ENCODE measurements at regions not wholly inside any gene's neighbourhood (a gene's known extent, or its start where the extent isn't known, plus 50 kb on each side); places are given as distances from the start of the nearest gene placed in this dataset.
"Not testable (repeated sequence)": the region's sequence is repeated elsewhere in the genome, so short reads cannot be mapped to it uniquely, and the experiment has no call there.

DNA sequence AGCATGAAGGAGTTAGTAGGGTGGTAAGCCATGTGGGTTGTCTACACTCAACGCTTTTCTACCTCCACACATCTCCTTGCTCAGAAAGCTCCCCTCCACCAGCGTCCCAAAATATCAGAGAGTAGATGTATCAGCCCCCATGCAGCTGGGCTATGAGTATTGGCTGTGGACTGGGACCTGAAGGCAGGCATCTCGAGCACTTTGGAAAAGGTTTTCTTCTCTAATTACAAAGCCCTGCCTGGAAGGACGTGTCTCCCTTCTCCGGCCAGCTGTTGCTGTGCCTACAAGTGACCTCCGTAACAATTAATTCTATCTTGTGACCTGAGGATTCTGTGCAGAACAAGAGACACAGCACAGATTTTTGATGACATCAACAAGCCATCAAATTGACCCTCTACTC is 142.0 kb upstream of the RUNX1 start:
- TF ChIP-seq EZH2phosphoT487 (IDR thresholded peaks at IDR 0.05; ENCODE audit: insufficient read depth, low read depth) (no peak), EZH2 (IDR thresholded peaks at IDR 0.05; ENCODE audit: insufficient read depth, poor library complexity, severe bottlenecking) (no peak)
- Histone ChIP-seq H2AFZ (no peak overlapping the region), H3K4me2 (ENCODE audit: unreplicated experiment) (no peak overlapping the region), H3K79me2 (ENCODE audit: insufficient read depth) (no peaks in the 10 kb centered on the region), H4K20me1 (ENCODE audit: insufficient read depth) (no peaks in the 10 kb centered on the region), H3K4me3 (no peak overlapping the region), H3K9ac (no peak overlapping the region), H3K9me3 (ENCODE audit: low read depth) (no peaks in the 10 kb centered on the region), H3K4me1 (ENCODE audit: insufficient read depth) (peaks cover 27% of the 10 kb centered on the region), H3K36me3 (ENCODE audit: low read depth) (no peaks in the 10 kb centered on the region), H3F3A (ENCODE audit: insufficient read depth) (peaks cover 22% of the 10 kb centered on the region), H3K9me2 (ENCODE audit: insufficient read depth) (no peaks in the 10 kb centered on the region), H3K27ac (no peak overlapping the region), H3K27me3 (replicated peaks; ENCODE audit: insufficient read depth) (no peaks in the 10 kb centered on the region)
- WGBS, 2 experiments (ENCODE audit: low coverage in 1 of 2, low lambda C conversion rate in 2 of 2, missing lambda C conversion rate in 2 of 2): 95 to 99% methylated on average over 6 of the region's 6 CpGs
- in situ Hi-C loops (cut with MboI): no loop called here
- DNase-seq: no peak

GRCh38 chr21:35190201-35190701 is 141.1 kb upstream of the RUNX1 start:
- Histone ChIP-seq H3K36me3 (ENCODE audit: low read depth) (no peaks in the 10 kb centered on the region), H3F3A (ENCODE audit: insufficient read depth) (peaks cover 22% of the 10 kb centered on the region), H3K27ac (peak overlapping the region; percentile 43; the same call in 1 of the 2 replicates), H3K9me3 (ENCODE audit: low read depth) (no peaks in the 10 kb centered on the region), H2AFZ (no peak overlapping the region), H3K9ac (no peak overlapping the region), H3K4me3 (no peak overlapping the region; the same call in 1 of the 2 replicates), H3K27me3 (replicated peaks; ENCODE audit: insufficient read depth) (no peaks in the 10 kb centered on the region), H3K4me2 (ENCODE audit: unreplicated experiment) (peak overlapping the region; percentile 68), H3K4me1 (ENCODE audit: insufficient read depth) (peaks cover 27% of the 10 kb centered on the region), H4K20me1 (ENCODE audit: insufficient read depth) (no peaks in the 10 kb centered on the region), H3K9me2 (ENCODE audit: insufficient read depth) (no peaks in the 10 kb centered on the region), H3K79me2 (ENCODE audit: insufficient read depth) (no peaks in the 10 kb centered on the region)
- no peak for TF ChIP-seq EZH2phosphoT487 (IDR thresholded peaks at IDR 0.05; ENCODE audit: insufficient read depth, low read depth)
- no peak for TF ChIP-seq EZH2 (IDR thresholded peaks at IDR 0.05; ENCODE audit: insufficient read depth, poor library complexity, severe bottlenecking)
- in situ Hi-C loops (cut with MboI): no loop called here
- 51 to 52% methylated on average over 5 of the region's 5 CpGs for WGBS, 2 experiments (ENCODE audit: low coverage in 1 of 2, low lambda C conversion rate in 2 of 2, missing lambda C conversion rate in 2 of 2)
- peak; percentile 63 for DNase-seq

DNA sequence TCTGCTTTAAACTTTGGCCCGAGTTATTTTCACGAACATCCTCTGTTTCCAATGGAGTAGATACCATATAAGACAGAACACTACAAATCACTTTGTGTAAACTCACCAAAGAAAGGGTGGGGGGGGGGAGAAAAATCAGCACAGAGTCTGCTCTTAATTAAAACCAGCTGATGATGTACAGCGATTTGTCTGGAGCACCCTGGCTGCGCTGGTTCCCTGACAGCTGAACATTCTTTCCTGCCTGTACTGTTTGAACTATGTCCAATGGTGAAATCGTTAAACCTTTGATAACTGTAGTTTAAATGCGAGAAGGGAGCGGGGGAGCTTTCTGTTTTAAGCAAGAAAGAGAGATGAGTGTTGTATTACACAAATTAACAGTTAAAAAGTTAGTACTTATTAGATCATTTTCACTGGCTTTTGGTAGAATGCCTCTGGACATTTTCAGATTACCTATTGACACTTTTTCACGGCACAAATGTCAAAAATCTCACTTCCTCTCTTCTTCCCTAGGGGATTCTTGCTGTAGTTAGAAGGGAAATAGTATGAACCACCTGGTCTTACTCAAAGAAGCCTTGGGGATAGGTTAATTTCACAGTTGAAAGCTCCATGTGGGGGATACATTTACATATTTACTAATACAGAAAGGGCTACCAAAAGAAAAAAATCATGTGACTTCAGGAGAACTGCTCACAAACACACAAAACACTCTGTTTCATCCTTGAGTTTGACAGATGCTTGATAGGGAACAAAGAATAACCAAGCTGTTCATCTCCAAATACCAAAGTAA is 140.2 kb upstream of the RUNX1 start:
- H4K20me1 ChIP-seq (ENCODE audit: insufficient read depth): no peaks in the 10 kb centered on the region
- no peaks in the 10 kb centered on the region for H3K27me3 ChIP-seq (replicated peaks; ENCODE audit: insufficient read depth)
- H3K79me2 ChIP-seq (ENCODE audit: insufficient read depth): no peaks in the 10 kb centered on the region
- peak overlapping the region; percentile 5 for H3K9ac ChIP-seq
- no peaks in the 10 kb centered on the region for H3K9me2 ChIP-seq (ENCODE audit: insufficient read depth)
- H3K4me1 ChIP-seq (ENCODE audit: insufficient read depth): peaks cover 27% of the 10 kb centered on the region
- no peaks in the 10 kb centered on the region for H3K36me3 ChIP-seq (ENCODE audit: low read depth)
- no peak overlapping the region for H2AFZ ChIP-seq
- H3F3A ChIP-seq (ENCODE audit: insufficient read depth): peaks cover 22% of the 10 kb centered on the region
- H3K4me2 ChIP-seq (ENCODE audit: unreplicated experiment): peak overlapping the region; percentile 68
- peak overlapping the region; percentile 52 for H3K4me3 ChIP-seq
- DNase-seq: peak; percentile 87
- TF ChIP-seq EZH2 (IDR thresholded peaks at IDR 0.05; ENCODE audit: insufficient read depth, poor library complexity, severe bottlenecking) (no peak), EZH2phosphoT487 (IDR thresholded peaks at IDR 0.05; ENCODE audit: insufficient read depth, low read depth) (no peak)
- 2 to 5% methylated on average over 8 of the region's 8 CpGs for WGBS, 2 experiments (ENCODE audit: low coverage in 1 of 2, low lambda C conversion rate in 2 of 2, missing lambda C conversion rate in 2 of 2)
- peak overlapping the region; percentile 43 for H3K27ac ChIP-seq
- in situ Hi-C loops (cut with MboI): no loop called here
- no peaks in the 10 kb centered on the region for H3K9me3 ChIP-seq (ENCODE audit: low read depth)

DNA sequence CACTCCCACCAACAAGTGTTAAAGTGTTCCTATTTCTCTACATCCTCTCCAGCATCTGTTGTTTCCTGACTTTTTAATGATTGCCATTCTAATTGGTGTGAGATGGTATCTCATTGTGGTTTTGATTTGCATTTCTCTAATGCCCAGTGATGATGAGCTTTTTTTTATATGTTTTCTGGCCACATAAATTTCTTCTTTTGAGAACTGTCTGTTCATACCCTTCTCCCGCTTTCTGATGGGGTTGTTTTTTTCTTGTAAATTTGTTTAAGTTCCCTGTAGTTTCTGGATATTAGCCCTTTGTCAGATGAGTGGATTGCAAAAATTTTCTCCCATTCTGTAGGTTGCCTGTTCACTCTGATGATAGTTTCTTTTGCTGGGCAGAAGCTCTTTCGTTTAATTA is 134.3 kb upstream of the RUNX1 start:
- H3K27me3 ChIP-seq (replicated peaks; ENCODE audit: insufficient read depth); H3K4me2 ChIP-seq (ENCODE audit: unreplicated experiment); H2AFZ ChIP-seq; H3K9me3 ChIP-seq (ENCODE audit: low read depth); H3K4me3 ChIP-seq; H3K9me2 ChIP-seq (ENCODE audit: insufficient read depth); H3K4me1 ChIP-seq (ENCODE audit: insufficient read depth); H3K36me3 ChIP-seq (ENCODE audit: low read depth); H3K79me2 ChIP-seq (ENCODE audit: insufficient read depth); H3K9ac ChIP-seq; H3K27ac ChIP-seq; DNase-seq; H3F3A ChIP-seq (ENCODE audit: insufficient read depth); H4K20me1 ChIP-seq (ENCODE audit: insufficient read depth); in situ Hi-C loops (cut with MboI): not testable (repeated sequence)
- 59 to 60% methylated on average over 2 of the region's 2 CpGs for WGBS, 2 experiments (ENCODE audit: low coverage in 1 of 2, low lambda C conversion rate in 2 of 2, missing lambda C conversion rate in 2 of 2)
